H1 (cell line): ENCODE measurements at regions not wholly inside any gene's neighbourhood (a gene's known extent, or its start where the extent isn't known, plus 50 kb on each side); places are given as distances from the start of the nearest gene placed in this dataset.

Experiments
- CBX5 ChIP-seq: fragments of 300-800, 300-1000 bp; sonication (generic); IDR thresholded peaks from 2 replicates; pipeline ENCODE4 v1.7.1; 2016; ENCODE audit warnings: antibody characterized with exemption, low read length, low read depth
- POLR2A ChIP-seq, 2 experiments: IDR thresholded peaks; 1 replicate in 1 of 2; 2 replicates in 1 of 2; pipeline ENCODE4 v1.6.1; 2011; ENCODE audit warnings: low read depth in 2 of 2, low read length in 2 of 2, mild to moderate bottlenecking in 2 of 2; ENCODE audit errors: control extremely low read depth in 1 of 2
- RAD21 ChIP-seq, 2 experiments: IDR thresholded peaks in 1 of 2; conservative IDR thresholded peaks in 1 of 2; 2 replicates each; pipeline ENCODE4 v1.6.1; 2011; ENCODE audit warnings: low read depth in 2 of 2, low read length in 2 of 2, improper control_type of control experiment in 1 of 2, inconsistent platforms in 1 of 2, mild to moderate bottlenecking in 1 of 2, moderate library complexity in 1 of 2
- TF ChIP-seq, protein P1 (sequence below): IDR thresholded peaks from 2 replicates; pipeline ENCODE4 v1.6.1; 2011; ENCODE audit warnings: low read depth, mild to moderate bottlenecking, low read length; ENCODE audit not compliant: insufficient read depth

DNA sequence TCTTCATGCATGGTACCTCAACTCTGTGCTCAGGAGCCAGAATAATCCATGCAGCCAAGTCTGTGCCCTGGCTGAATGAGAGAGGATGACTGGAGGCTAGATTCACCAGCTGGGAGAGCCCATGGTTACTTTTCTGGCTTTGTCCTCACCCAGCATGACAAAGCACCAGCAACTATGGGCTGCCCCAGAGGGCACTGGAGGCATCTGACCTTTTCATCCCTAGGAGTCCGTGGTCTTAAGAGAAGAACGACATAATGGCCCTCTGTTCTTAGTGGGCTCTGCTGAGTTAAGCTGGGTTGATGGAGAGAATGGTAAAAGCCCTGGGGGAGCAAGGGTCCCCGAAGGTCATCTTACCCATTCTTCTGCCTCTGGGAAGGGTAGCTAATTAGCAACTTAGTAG is 54.6 kb upstream of the TNP1 start:
- TF ChIP-seq POLR2A (IDR thresholded peaks at IDR 0.05; ENCODE audit: control extremely low read depth in 1 of 2, low read depth in 2 of 2, low read length in 2 of 2) (no peak), CBX5 (no peak), RAD21 (IDR thresholded peaks at IDR 0.05 in 1 of 2, conservative IDR thresholded peaks at IDR 0.05 in 1 of 2; ENCODE audit: low read depth in 2 of 2, low read length in 2 of 2) (no peak)
- TF ChIP-seq, protein P1, sequence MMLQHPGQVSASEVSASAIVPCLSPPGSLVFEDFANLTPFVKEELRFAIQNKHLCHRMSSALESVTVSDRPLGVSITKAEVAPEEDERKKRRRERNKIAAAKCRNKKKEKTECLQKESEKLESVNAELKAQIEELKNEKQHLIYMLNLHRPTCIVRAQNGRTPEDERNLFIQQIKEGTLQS: no peak
